Hematopoietic multipotent progenitor cell treated with erythropoietin and hydrocortisone succinate and interleukin-3 and kit ligand, for 15 days (in vitro differentiated cells): ENCODE measurements at regions not wholly inside any gene's neighbourhood (a gene's known extent, or its start where the extent isn't known, plus 50 kb on each side); places are given as distances from the start of the nearest gene placed in this dataset.

Source experiments
- DNase-seq: peaks from one replicate; pipeline ENCODE4 v3.0.0-alpha.2; 2015; ENCODE audit warnings: low spot score

GRCh38 chr2:111712361-111712760 is 171.6 kb downstream of the ANAPC1 start:
- no peak for DNase-seq

- DNase-seq: no peak
These were observed 171.0 kb downstream of the ANAPC1 start for GRCh38 chr2:111712940-111713515.

- DNase-seq: no peak
These were observed 167.7 kb downstream of the ANAPC1 start for GRCh38 chr2:111715987-111716904.

GRCh38 chr2:111716905-111717775 is 166.9 kb downstream of the ANAPC1 start:
- no peak for DNase-seq
